IMR-90 (cell line): ENCODE measurements at regions not wholly inside any gene's neighbourhood (a gene's known extent, or its start where the extent isn't known, plus 50 kb on each side); places are given as distances from the start of the nearest gene placed in this dataset.

ENCODE experiments used
- CEBPB ChIP-seq: IDR thresholded peaks from 2 replicates; pipeline ENCODE4 v1.6.1; 2012; ENCODE audit warnings: low read depth, low read length, improper control_type of control experiment
- CTCF ChIP-seq: conservative IDR thresholded peaks from 2 replicates; pipeline ENCODE4 v1.5.1; 2012; ENCODE audit warnings: mild to moderate bottlenecking, low read depth, low read length, improper control_type of control experiment
- ELK1 ChIP-seq: fragments of 150-350 bp; IDR thresholded peaks from 2 replicates; pipeline ENCODE4 v1.6.1; 2016; ENCODE audit warnings: low read depth, mild to moderate bottlenecking, low read length, moderate library complexity, borderline replicate concordance
- FOS ChIP-seq: fragments of 150-350 bp; IDR thresholded peaks from 2 replicates; pipeline ENCODE4 v1.6.1; 2016; ENCODE audit warnings: low read depth, low read length
- MAFK ChIP-seq: IDR thresholded peaks from 2 replicates; pipeline ENCODE4 v1.6.1; 2012; ENCODE audit warnings: low read depth, low read length, improper control_type of control experiment
- MAZ ChIP-seq: IDR thresholded peaks from 2 replicates; pipeline ENCODE4 v1.6.1; 2012; ENCODE audit warnings: low read depth, mild to moderate bottlenecking, low read length, improper control_type of control experiment, moderate library complexity, borderline replicate concordance
- MXI1 ChIP-seq: IDR thresholded peaks from 2 replicates; pipeline ENCODE4 v1.6.1; 2012; ENCODE audit warnings: low read depth, mild to moderate bottlenecking, low read length, moderate library complexity, borderline replicate concordance
- NFE2L2 ChIP-seq: fragments of 150-350 bp; IDR thresholded peaks from 2 replicates; pipeline ENCODE4 v1.6.1; 2016; ENCODE audit warnings: low read depth, mild to moderate bottlenecking, low read length
- POLR2A ChIP-seq: IDR thresholded peaks from 2 replicates; pipeline ENCODE4 v1.6.1; 2012; ENCODE audit warnings: mild to moderate bottlenecking, low read depth, low read length
- RAD21 ChIP-seq: IDR thresholded peaks from 2 replicates; pipeline ENCODE4 v1.6.1; 2012; ENCODE audit warnings: low read length, improper control_type of control experiment
- RCOR1 ChIP-seq: IDR thresholded peaks from 2 replicates; pipeline ENCODE4 v1.6.1; 2012; ENCODE audit warnings: mild to moderate bottlenecking, low read length, improper control_type of control experiment; ENCODE audit not compliant: insufficient replicate concordance
- RFX5 ChIP-seq: IDR thresholded peaks from 2 replicates; pipeline ENCODE4 v1.8.0; 2012; ENCODE audit warnings: low read depth, mild to moderate bottlenecking, low read length, moderate library complexity
- SMC3 ChIP-seq: fragments of 150-350 bp; IDR thresholded peaks from 2 replicates; pipeline ENCODE4 v1.6.1; 2016; ENCODE audit warnings: low read depth, mild to moderate bottlenecking, antibody characterized with exemption, low read length, moderate library complexity
- USF2 ChIP-seq: fragments of 150-350 bp; IDR thresholded peaks from 2 replicates; pipeline ENCODE4 v1.6.1; 2017; ENCODE audit warnings: mild to moderate bottlenecking, antibody characterized with exemption, low read length, low read depth

GRCh38 chr10:65571011-65571570 is 1354.7 kb upstream of the LRRTM3 start:
- TF ChIP-seq POLR2A: no peak
- no peak for TF ChIP-seq CTCF
- TF ChIP-seq SMC3: no peak
- TF ChIP-seq USF2: no peak
- TF ChIP-seq RAD21: no peak
- no peak for TF ChIP-seq RCOR1
- no peak for TF ChIP-seq FOS
- no peak for TF ChIP-seq RFX5
- no peak for TF ChIP-seq CEBPB
- no peak for TF ChIP-seq NFE2L2
- TF ChIP-seq MAZ: no peak
- no peak for TF ChIP-seq MAFK
- no peak for TF ChIP-seq MXI1
- no peak for TF ChIP-seq ELK1
